MCF 10A (cell line): ENCODE measurements at regions not wholly inside any gene's neighbourhood (a gene's known extent, or its start where the extent isn't known, plus 50 kb on each side); places are given as distances from the start of the nearest gene placed in this dataset.

Source experiments
- BruUV-seq: library from RNA; stranded (reverse); fragments of 400-500 nt; replicated peaks from 2 replicates; lab custom pipeline; 2021; lab: Mats Ljungman, UMichigan
- CTCF ChIA-PET: fragments of 300-600 bp; sonication (Branson Sonifier 250); formaldehyde crosslinking; extraction: SDS; loops from one replicate; lab custom pipeline; 2021; ENCODE audit warnings: antibody characterized with exemption, inconsistent platforms; lab: Yijun Ruan, JAX
- POLR2A ChIA-PET: fragments of 300-600, 350-650 bp; sonication (Branson Sonifier 250); formaldehyde crosslinking; extraction: SDS; loops from one replicate; lab custom pipeline; 2020; ENCODE audit warnings: antibody characterized with exemption, inconsistent platforms; lab: Yijun Ruan, JAX
- DNase-seq: peaks from one replicate; pipeline ENCODE4 v3.0.0-alpha.2; 2018; ENCODE audit not compliant: unreplicated experiment
- H3K27ac Mint-ChIP-seq: one replicate; pipeline ENCODE4 v1.8.0; 2022; ENCODE audit warnings: mild to moderate bottlenecking, low read depth, mixed read lengths; ENCODE audit not compliant: unreplicated experiment
- H3K27me3 Mint-ChIP-seq: one replicate; pipeline ENCODE4 v1.8.0; 2022; ENCODE audit warnings: mixed read lengths; ENCODE audit not compliant: insufficient read depth, unreplicated experiment
- H3K36me3 Mint-ChIP-seq: one replicate; pipeline ENCODE4 v1.8.0; 2022; ENCODE audit warnings: mild to moderate bottlenecking, moderate library complexity, mixed read lengths; ENCODE audit not compliant: insufficient read depth, unreplicated experiment
- H3K4me1 Mint-ChIP-seq: one replicate; pipeline ENCODE4 v1.8.0; 2022; ENCODE audit warnings: mixed read lengths; ENCODE audit not compliant: insufficient read depth, unreplicated experiment
- H3K4me3 Mint-ChIP-seq: one replicate; pipeline ENCODE4 v1.8.0; 2022; ENCODE audit warnings: mild to moderate bottlenecking, moderate library complexity, mixed read lengths; ENCODE audit not compliant: unreplicated experiment
- H3K9me3 Mint-ChIP-seq: one replicate; pipeline ENCODE4 v1.8.0; 2022; ENCODE audit warnings: mixed read lengths; ENCODE audit not compliant: unreplicated experiment
- CTCF ChIP-seq: fragments of 200-600 bp; IDR thresholded peaks from one replicate; pipeline ENCODE4 v1.8.0; 2022; ENCODE audit warnings: antibody characterized with exemption, mild to moderate bottlenecking; ENCODE audit not compliant: unreplicated experiment
- intact Hi-C: fragments of 100-400 bp; cut with micrococcal nuclease; formaldehyde crosslinking; loops from 2 replicates; pipeline ENCODE4 v1.14.1; 2022

DNA sequence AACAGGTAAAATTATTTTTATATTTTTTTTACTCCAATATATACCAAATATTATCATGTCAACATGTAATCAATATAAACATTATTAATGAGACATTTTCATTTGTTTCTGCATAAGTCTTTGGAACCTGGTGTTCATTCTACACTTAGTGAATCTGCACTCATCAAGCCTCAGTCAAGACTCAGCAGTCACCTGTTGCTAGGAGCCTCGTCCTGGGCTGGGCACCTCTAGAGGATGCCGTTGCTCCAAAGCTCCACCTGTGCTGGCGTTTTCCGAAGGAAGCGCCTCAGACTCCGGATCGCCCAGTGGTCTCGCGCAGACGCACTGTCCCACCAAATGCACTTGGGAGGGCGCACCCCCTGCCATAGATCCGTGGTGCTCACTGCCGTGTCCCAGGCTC is 604.7 kb upstream of the MKI67 start:
- POLR2A ChIA-PET: no interaction called here
- DNase-seq: no peak
- intact Hi-C loops: no loop called here
- CTCF ChIA-PET: interaction anchor here (0.6 kb wide), 1 partner anchor 258 kb away, joined by 3 read pairs; no protein-coding TSS in a partner anchor
- H3K27ac Mint-ChIP-seq: no peak overlapping the region
- H3K4me3 Mint-ChIP-seq: no peak overlapping the region
- no TSS peak for BruUV-seq
- no peaks in the 10 kb centered on the region for H3K36me3 Mint-ChIP-seq
- no peaks in the 10 kb centered on the region for H3K4me1 Mint-ChIP-seq
- no peak for TF ChIP-seq CTCF
- no peaks in the 10 kb centered on the region for H3K27me3 Mint-ChIP-seq
- peaks cover 8% of the 10 kb centered on the region for H3K9me3 Mint-ChIP-seq

GRCh38 chr10:128734161-128734560 is 607.9 kb upstream of the MKI67 start:
- ChIA-PET POLR2A (no interaction called here), CTCF (interaction anchor here (0.6 kb wide), 1 partner anchor 13 kb away, joined by 3 read pairs; no protein-coding TSS in a partner anchor)
- Mint-ChIP-seq H3K27me3 (peaks cover 7% of the 10 kb centered on the region), H3K9me3 (peaks cover 8% of the 10 kb centered on the region), H3K36me3 (no peaks in the 10 kb centered on the region), H3K4me3 (no peak overlapping the region), H3K4me1 (no peaks in the 10 kb centered on the region), H3K27ac (no peak overlapping the region)
- intact Hi-C loops: no loop called here
- no peak for DNase-seq
- no peak for TF ChIP-seq CTCF
- no TSS peak for BruUV-seq

DNA sequence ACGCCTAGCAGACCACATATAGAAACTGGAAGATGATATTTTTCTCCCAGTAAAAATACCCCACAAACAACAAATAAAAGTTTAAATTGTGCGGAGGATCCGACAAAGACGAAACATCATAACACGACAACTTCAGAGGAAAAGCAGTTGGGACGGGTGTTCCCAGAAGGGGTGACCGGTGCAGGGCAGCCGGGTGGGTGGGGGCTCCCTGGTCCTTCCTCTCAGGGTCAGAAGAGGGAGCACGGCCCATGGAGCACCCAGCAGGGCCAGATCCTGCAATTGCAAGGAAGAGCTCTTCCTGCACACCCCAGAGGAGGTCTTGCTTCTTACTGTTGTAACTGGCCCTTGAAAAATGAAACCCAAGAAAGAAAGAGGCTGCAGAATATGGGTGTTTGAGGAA is 608.5 kb upstream of the MKI67 start:
- H3K4me1 Mint-ChIP-seq: no peaks in the 10 kb centered on the region
- peaks cover 8% of the 10 kb centered on the region for H3K9me3 Mint-ChIP-seq
- H3K27me3 Mint-ChIP-seq: peaks cover 7% of the 10 kb centered on the region
- no peak overlapping the region for H3K4me3 Mint-ChIP-seq
- intact Hi-C loops: no loop called here
- H3K36me3 Mint-ChIP-seq: no peaks in the 10 kb centered on the region
- no peak for DNase-seq
- H3K27ac Mint-ChIP-seq: no peak overlapping the region
- CTCF ChIA-PET: interaction anchor here (0.6 kb wide), 1 partner anchor 12 kb away, joined by 3 read pairs; no protein-coding TSS in a partner anchor
- no TSS peak for BruUV-seq
- no peak for TF ChIP-seq CTCF
- POLR2A ChIA-PET: no interaction called here

DNA sequence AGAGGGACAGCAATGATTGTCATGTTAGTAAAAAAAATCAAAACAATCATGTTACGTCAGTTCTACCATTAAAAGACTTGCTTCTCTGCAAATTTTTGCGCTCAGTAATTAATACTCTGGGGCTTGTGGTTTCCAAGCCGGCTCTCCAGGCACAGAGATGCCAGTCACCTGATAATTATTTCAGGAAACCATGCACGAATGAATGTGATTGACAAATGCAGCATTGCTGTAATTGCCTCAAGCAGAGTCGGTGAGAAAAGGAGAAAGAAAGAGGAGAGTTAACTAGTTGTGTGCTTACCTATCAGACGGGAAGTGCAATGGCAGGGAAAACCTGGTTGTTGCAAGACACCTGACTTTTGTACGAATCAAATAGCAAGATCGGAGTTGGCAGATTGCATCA is 609.8 kb upstream of the MKI67 start:
- TF ChIP-seq CTCF: no peak
- Mint-ChIP-seq H3K4me3 (no peak overlapping the region), H3K27ac (no peak overlapping the region), H3K9me3 (peaks cover 8% of the 10 kb centered on the region), H3K36me3 (no peaks in the 10 kb centered on the region), H3K27me3 (peaks cover 7% of the 10 kb centered on the region), H3K4me1 (no peaks in the 10 kb centered on the region)
- ChIA-PET CTCF (no interaction called here), POLR2A (no interaction called here)
- intact Hi-C loops: no loop called here
- DNase-seq: no peak
- BruUV-seq: no TSS peak
